Naive B cell (primary cell): ENCODE measurements at regions not wholly inside any gene's neighbourhood (a gene's known extent, or its start where the extent isn't known, plus 50 kb on each side); places are given as distances from the start of the nearest gene placed in this dataset.

Source experiments
- ATAC-seq, 2 donors: fragments of 150-1000 bp; cut with Tn5 transposase; 2 replicates each; pipeline ENCODE4 v1.10.0; 2021; ENCODE audit warnings: low read depth in 2 of 2, mild to moderate bottlenecking in 2 of 2, moderate library complexity in 2 of 2
- DNase-seq: peaks from one replicate; pipeline ENCODE4 v3.0.0; 2022
- H3K27ac Mint-ChIP-seq, 6 donors: one replicate each; pipeline ENCODE4 v1.8.0; 2020 to 2022; ENCODE audit warnings: mild to moderate bottlenecking in 6 of 6, mixed read lengths in 6 of 6, moderate library complexity in 5 of 6, inconsistent platforms in 2 of 6
- H3K27me3 Mint-ChIP-seq, 3 donors: one replicate each; pipeline ENCODE4 v1.8.0; 2021 to 2022; ENCODE audit warnings: mixed read lengths in 3 of 3, mild to moderate bottlenecking in 1 of 3
- H3K36me3 Mint-ChIP-seq, 2 donors: one replicate each; pipeline ENCODE4 v1.8.0; 2020 to 2022; ENCODE audit warnings: mixed read lengths in 2 of 2, inconsistent platforms in 1 of 2, mild to moderate bottlenecking in 1 of 2
- H3K4me1 Mint-ChIP-seq, 3 donors: one replicate each; pipeline ENCODE4 v1.8.0; 2020 to 2022; ENCODE audit warnings: mixed read lengths in 3 of 3, inconsistent platforms in 1 of 3, mild to moderate bottlenecking in 1 of 3, moderate library complexity in 1 of 3
- H3K4me3 Mint-ChIP-seq, 8 donors: one replicate each; pipeline ENCODE4 v1.8.0; 2020 to 2022; ENCODE audit warnings: mild to moderate bottlenecking in 8 of 8, mixed read lengths in 8 of 8, moderate library complexity in 8 of 8, inconsistent platforms in 2 of 8
- H3K9me3 Mint-ChIP-seq, 7 donors: one replicate each; pipeline ENCODE4 v1.8.0; 2020 to 2022; ENCODE audit warnings: mixed read lengths in 7 of 7, mild to moderate bottlenecking in 5 of 7, inconsistent platforms in 2 of 7, moderate library complexity in 1 of 7

DNA sequence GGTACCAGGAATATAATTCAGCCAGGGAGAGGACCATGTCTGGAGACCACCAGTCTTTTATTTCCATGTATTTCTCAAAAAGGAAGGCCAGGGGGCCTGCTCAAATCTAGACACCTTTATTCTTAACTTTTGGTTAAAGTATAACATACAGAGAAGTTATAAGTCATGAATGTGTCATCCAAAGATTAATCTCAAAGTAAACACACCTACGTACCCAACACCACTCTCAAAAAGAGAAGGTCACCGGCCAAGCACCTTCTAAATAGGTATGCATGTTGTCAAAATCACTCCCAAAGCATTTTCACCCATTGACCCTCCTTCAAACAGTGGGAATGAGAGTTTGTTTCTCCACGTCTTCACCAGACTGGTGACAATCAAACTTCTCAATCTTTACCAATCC lies 60.0 kb upstream of the FZD10 start:
- Mint-ChIP-seq H3K27me3 (peaks cover 0 to 19% (median 11%) of the 10 kb centered on the region in 3 donors), H3K9me3 (peaks cover 0 to 11% (median 4%) of the 10 kb centered on the region in 7 donors), H3K27ac (no peak overlapping the region), H3K4me1 (no peaks in the 10 kb centered on the region), H3K4me3 (no peak overlapping the region), H3K36me3 (no peaks in the 10 kb centered on the region)
- no peak for DNase-seq
- no peak for ATAC-seq

- no peak overlapping the region for H3K4me3 Mint-ChIP-seq
- H3K4me1 Mint-ChIP-seq = no peaks in the 10 kb centered on the region
- no peak for ATAC-seq
Measured at GRCh38 chr12:130104571-130105106, 57.6 kb upstream of the FZD10 start.

DNA sequence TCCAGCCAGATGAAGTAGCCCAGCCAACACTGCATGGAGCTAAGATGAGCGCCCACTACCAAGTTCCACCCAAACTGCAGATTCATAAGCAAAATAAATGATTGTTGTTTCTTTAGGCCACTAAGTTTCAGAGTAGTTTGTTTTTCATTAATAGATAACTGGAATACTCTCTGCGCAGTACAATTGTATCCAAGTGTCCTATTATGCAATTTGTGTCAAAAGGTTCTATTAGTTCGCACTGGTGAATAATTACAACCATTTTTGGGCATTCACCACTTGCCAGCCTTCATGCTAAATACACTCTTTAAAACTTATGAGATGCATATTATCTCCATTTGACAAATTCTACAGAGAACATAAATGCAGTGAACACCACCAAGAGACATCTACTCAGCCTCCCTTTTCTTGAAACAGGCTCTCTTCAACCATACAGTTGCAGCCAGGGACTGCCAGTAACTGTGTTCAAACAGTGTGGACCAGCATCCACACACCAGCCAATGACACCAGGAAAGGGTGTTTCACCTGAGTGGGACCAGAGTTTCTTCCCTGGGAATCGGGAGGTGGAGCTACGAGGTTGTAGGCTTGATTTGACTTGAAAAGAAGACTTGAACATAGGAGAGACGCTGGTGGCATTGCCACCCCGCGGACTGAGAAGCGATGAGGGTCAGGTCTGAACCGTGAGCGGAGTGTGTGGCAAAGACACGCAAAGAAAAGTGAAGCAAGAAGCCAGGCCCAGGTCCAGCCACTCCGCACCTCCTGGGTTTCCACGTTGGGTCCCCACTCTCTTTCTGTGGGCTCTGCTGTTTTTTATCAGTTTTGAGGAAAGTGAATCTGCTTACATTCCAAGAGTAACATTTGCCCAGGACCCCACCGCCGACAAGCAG lies 53.0 kb upstream of the FZD10 start:
- Mint-ChIP-seq H3K4me1 (no peaks in the 10 kb centered on the region), H3K27ac (no peak overlapping the region), H3K36me3 (no peaks in the 10 kb centered on the region), H3K9me3 (peaks cover 0 to 18% (median 9%) of the 10 kb centered on the region in 7 donors), H3K4me3 (no peak overlapping the region), H3K27me3 (peaks cover 5 to 16% (median 8%) of the 10 kb centered on the region in 3 donors)
- ATAC-seq (no peak), DNase-seq (no peak)

More at GRCh38 chr12:130104571-130105106, 57.6 kb upstream of the FZD10 start:
- peaks cover 0 to 19% (median 7%) of the 10 kb centered on the region in 3 donors for H3K27me3 Mint-ChIP-seq
- H3K36me3 Mint-ChIP-seq = no peaks in the 10 kb centered on the region
- H3K9me3 Mint-ChIP-seq = peaks cover 2 to 20% (median 6%) of the 10 kb centered on the region in 7 donors
- DNase-seq = no peak
- H3K27ac Mint-ChIP-seq = no peak overlapping the region

- no peak for DNase-seq
- no peaks in the 10 kb centered on the region for H3K4me1 Mint-ChIP-seq
- H3K27ac Mint-ChIP-seq = no peak overlapping the region
- no peaks in the 10 kb centered on the region for H3K36me3 Mint-ChIP-seq
- no peak overlapping the region for H3K4me3 Mint-ChIP-seq
- peaks cover 0 to 18% (median 9%) of the 10 kb centered on the region in 7 donors for H3K9me3 Mint-ChIP-seq
- ATAC-seq = no peak
- H3K27me3 Mint-ChIP-seq = peaks cover 5 to 16% (median 5%) of the 10 kb centered on the region in 3 donors
Measured at GRCh38 chr12:130110914-130111313, 51.4 kb upstream of the FZD10 start.

DNA sequence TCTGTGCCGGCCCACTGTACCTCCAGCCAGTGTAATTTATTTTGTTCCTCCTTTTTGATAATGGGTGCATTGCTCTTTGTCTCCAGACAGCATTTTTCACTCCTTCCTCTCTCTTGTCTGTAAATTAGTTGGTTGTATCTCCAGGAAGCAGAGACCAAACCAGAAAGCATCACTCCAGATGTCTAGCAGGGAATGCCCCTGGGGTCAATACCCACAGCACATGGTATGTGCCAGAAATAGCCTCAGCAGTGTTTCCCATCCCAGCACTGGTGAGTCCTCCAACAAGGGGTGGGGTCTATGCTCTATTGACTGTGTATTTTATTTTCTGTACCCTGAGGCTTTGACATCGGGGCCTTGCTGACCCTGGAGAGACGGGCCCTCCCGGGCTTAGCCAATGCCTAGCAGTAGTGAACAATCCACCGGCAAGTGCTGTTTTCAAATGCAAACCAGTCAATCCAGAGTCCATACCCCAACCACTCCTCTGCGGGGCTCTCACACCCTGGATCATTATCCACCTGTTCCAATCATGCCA lies 50.2 kb upstream of the FZD10 start:
- H3K27ac Mint-ChIP-seq = no peak overlapping the region
- H3K4me3 Mint-ChIP-seq = no peak overlapping the region
- H3K27me3 Mint-ChIP-seq = peaks cover 5 to 16% (median 5%) of the 10 kb centered on the region in 3 donors
- ATAC-seq = no peak
- DNase-seq = no peak
- peaks cover 0 to 18% (median 9%) of the 10 kb centered on the region in 7 donors for H3K9me3 Mint-ChIP-seq
- no peaks in the 10 kb centered on the region for H3K4me1 Mint-ChIP-seq
- no peaks in the 10 kb centered on the region for H3K36me3 Mint-ChIP-seq
